AG04449 (cell line): ENCODE measurements at regions not wholly inside any gene's neighbourhood (a gene's known extent, or its start where the extent isn't known, plus 50 kb on each side); places are given as distances from the start of the nearest gene placed in this dataset.

Experiments
- CTCF ChIA-PET: fragments of 350-600 bp; formaldehyde crosslinking; extraction: SDS; loops from one replicate; lab custom pipeline; 2021; ENCODE audit warnings: antibody characterized with exemption; lab: Yijun Ruan, JAX
- POLR2A ChIA-PET: fragments of 400-600, 350-600 bp; formaldehyde crosslinking; extraction: SDS; loops from one replicate; lab custom pipeline; 2020; ENCODE audit warnings: antibody characterized with exemption, inconsistent platforms; lab: Yijun Ruan, JAX
- DNase-seq: peaks from one replicate; pipeline ENCODE4 v3.0.0-alpha.2; 2010; ENCODE audit warnings: low read depth, low spot score
- H3K4me3 ChIP-seq: 2 replicates; pipeline ENCODE4 v1.5.1; 2011; ENCODE audit warnings: low read depth, mild to moderate bottlenecking, control low read depth, low read length
- CTCF ChIP-seq: IDR thresholded peaks from one replicate; pipeline ENCODE4 v1.5.1; 2011; ENCODE audit warnings: mild to moderate bottlenecking, moderate library complexity, low read length, control low read depth, inconsistent platforms; ENCODE audit not compliant: insufficient read depth; ENCODE audit errors: missing control alignments

- no peak overlapping the region for H3K4me3 ChIP-seq
- POLR2A ChIA-PET = no interaction called here
- DNase-seq = no peak
- CTCF ChIA-PET = no interaction called here
- TF ChIP-seq CTCF = no peak
Measured at GRCh38 chr1:90837420-90837819, 120.3 kb upstream of the BARHL2 start.

GRCh38 chr1:90836345-90836679, 119.2 kb upstream of the BARHL2 start:
- TF ChIP-seq CTCF = no peak
- POLR2A ChIA-PET = no interaction called here
- CTCF ChIA-PET = no interaction called here
- H3K4me3 ChIP-seq = no peak overlapping the region
- no peak for DNase-seq

- no peak for DNase-seq
- CTCF ChIA-PET = interaction anchor here (1.0 kb wide), 1 partner anchor 12 kb away, joined by 3 read pairs; no protein-coding TSS in a partner anchor
Measured at GRCh38 chr1:90835661-90836344, 118.7 kb upstream of the BARHL2 start.

GRCh38 chr1:90834886-90835660, 118.0 kb upstream of the BARHL2 start:
- CTCF ChIA-PET = interaction anchor here (1.0 kb wide), 1 partner anchor 13 kb away, joined by 3 read pairs; no protein-coding TSS in a partner anchor
- POLR2A ChIA-PET = no interaction called here
- no peak overlapping the region for H3K4me3 ChIP-seq
- TF ChIP-seq CTCF = no peak
- DNase-seq = no peak

More at GRCh38 chr1:90835661-90836344, 118.7 kb upstream of the BARHL2 start:
- H3K4me3 ChIP-seq = no peak overlapping the region
- POLR2A ChIA-PET = no interaction called here
- TF ChIP-seq CTCF = no peak

GRCh38 chr1:90834354-90834885, 117.3 kb upstream of the BARHL2 start:
- ChIA-PET POLR2A (no interaction called here), CTCF (interaction anchor here (1.0 kb wide), 1 partner anchor 14 kb away, joined by 3 read pairs; no protein-coding TSS in a partner anchor)
- H3K4me3 ChIP-seq = no peak overlapping the region

More at GRCh38 chr1:90834354-90834885, 117.3 kb upstream of the BARHL2 start:
- no peak for DNase-seq
- no peak for TF ChIP-seq CTCF
